ENCODE measurements at regions not wholly inside any gene's neighbourhood (a gene's known extent, or its start where the extent isn't known, plus 50 kb on each side); places are given as distances from the start of the nearest gene placed in this dataset.

DNA sequence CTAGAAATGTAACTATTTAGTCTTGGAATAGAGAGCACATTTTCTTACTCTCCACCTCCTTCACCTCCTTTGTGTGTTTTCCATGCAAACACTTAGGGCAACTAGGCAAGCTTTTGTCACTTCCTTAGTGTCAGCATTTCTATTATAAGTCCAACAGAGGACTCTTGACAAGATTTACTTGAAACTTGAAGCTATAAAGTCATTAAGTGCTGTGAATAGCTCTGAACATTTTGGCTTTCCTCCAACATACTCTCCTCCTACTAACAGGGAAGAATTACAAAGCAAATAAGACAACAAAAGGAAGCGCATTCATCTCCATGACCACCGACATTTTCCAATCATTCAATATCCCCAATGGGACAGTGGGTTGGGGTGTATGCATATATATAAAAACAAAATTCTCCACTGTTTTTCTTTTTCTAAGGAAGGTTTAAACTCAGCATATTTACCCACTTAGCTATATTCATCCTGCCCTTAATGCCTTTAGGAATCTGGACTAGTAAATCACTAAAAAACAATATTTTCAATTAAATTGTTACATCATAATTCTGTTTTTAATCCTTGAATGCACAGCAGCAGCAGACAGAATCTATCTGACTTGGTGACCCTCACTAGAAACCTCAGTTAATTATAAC is 264.6 kb downstream of the SNCA start:
- WGBS (ENCODE audit: insufficient coverage, low coverage, missing lambda C conversion rate), result 9% methylated on average over 2 of the region's 2 CpGs
- CTCF ChIA-PET (ENCODE audit: low intra/inter-chr PET ratio), result no interaction called here
- ATAC-seq, result no peak

More for the DNA sequence above, 264.6 kb downstream of the SNCA start:
- Histone ChIP-seq H3K4me2 (ENCODE audit: insufficient read depth, low read length) (no peak overlapping the region), H3K36me3 (ENCODE audit: control insufficient read depth, insufficient read depth, low read length) (no peaks in the 10 kb centered on the region), H3K27ac (ENCODE audit: extremely low read depth, low read depth, low read length) (no peak overlapping the region), H3K4me3 (no peak overlapping the region), H3K9me1 (ENCODE audit: control insufficient read depth, insufficient read depth, low read length) (no peaks in the 10 kb centered on the region), H2AFZ (ENCODE audit: low read depth, low read length) (no peak overlapping the region), H3K79me2 (ENCODE audit: control insufficient read depth, insufficient read depth, low read length) (no peaks in the 10 kb centered on the region), H3K9ac (ENCODE audit: insufficient read depth in 1 of 2, low read depth in 2 of 2, low read length in 2 of 2) (no peak overlapping the region), H3K9me3 (replicated peaks; ENCODE audit: control insufficient read depth, insufficient read depth, low read depth, low read length) (no peaks in the 10 kb centered on the region; the same call in 1 of the 2 replicates), H3K4me1 (replicated peaks in 1 of 2; ENCODE audit: control insufficient read depth in 2 of 2, insufficient read depth in 2 of 2, low read length in 2 of 2) (no peaks in the 10 kb centered on the region), H4K20me1 (replicated peaks; ENCODE audit: control insufficient read depth, insufficient read depth, low read length) (no peaks in the 10 kb centered on the region), H3K27me3 (ENCODE audit: control insufficient read depth in 2 of 2, insufficient read depth in 2 of 2, low read length in 2 of 2) (no peaks in the 10 kb centered on the region)
- intact Hi-C loops (cut with micrococcal nuclease) (no loop called here), in situ Hi-C loops (cut with MboI) (no loop called here)
- no TSS peak for BruUV-seq (replicated peaks)
- DNase-seq (ENCODE audit: extremely low read depth in 1 of 4, low spot score in 3 of 4), result no peak
- FAIRE-seq, result no peak
- POLR2A ChIA-PET, result no interaction called here
- TF ChIP-seq RUNX1 (IDR thresholded peaks at IDR 0.05; ENCODE audit: low read depth) (no peak), BHLHE40 (IDR thresholded peaks at IDR 0.05; ENCODE audit: low read length) (no peak), ELF4 (CRISPR knock-in tag; IDR thresholded peaks at IDR 0.05) (no peak), HMG20B (CRISPR knock-in tag; IDR thresholded peaks at IDR 0.05) (no peak), ZNF507 (tag; conservative IDR thresholded peaks at IDR 0.05) (no peak), TAL1 (IDR thresholded peaks at IDR 0.05) (no peak), FOXJ2 (tag; IDR thresholded peaks at IDR 0.05) (no peak), MED1 (CRISPR knock-in tag; IDR thresholded peaks at IDR 0.05; ENCODE audit: borderline replicate concordance) (no peak), ZEB2 (IDR thresholded peaks at IDR 0.05) (no peak), KAT2B (IDR thresholded peaks at IDR 0.05; ENCODE audit: low read depth, low read length) (no peak), NUFIP1 (IDR thresholded peaks at IDR 0.05; ENCODE audit: partially characterized antibody) (no peak), CBX8 (IDR thresholded peaks at IDR 0.05; ENCODE audit: borderline replicate concordance, extremely low read depth, low read depth, low read length, poor library complexity, severe bottlenecking) (no peak), NBN (IDR thresholded peaks at IDR 0.05; ENCODE audit: low read depth) (no peak)
- TF ChIP-seq, protein P1, sequence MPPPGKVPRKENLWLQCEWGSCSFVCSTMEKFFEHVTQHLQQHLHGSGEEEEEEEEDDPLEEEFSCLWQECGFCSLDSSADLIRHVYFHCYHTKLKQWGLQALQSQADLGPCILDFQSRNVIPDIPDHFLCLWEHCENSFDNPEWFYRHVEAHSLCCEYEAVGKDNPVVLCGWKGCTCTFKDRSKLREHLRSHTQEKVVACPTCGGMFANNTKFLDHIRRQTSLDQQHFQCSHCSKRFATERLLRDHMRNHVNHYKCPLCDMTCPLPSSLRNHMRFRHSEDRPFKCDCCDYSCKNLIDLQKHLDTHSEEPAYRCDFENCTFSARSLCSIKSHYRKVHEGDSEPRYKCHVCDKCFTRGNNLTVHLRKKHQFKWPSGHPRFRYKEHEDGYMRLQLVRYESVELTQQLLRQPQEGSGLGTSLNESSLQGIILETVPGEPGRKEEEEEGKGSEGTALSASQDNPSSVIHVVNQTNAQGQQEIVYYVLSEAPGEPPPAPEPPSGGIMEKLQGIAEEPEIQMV (tag; conservative IDR thresholded peaks at IDR 0.05; ENCODE audit: low read depth), result no peak
- TF ChIP-seq, protein P2, sequence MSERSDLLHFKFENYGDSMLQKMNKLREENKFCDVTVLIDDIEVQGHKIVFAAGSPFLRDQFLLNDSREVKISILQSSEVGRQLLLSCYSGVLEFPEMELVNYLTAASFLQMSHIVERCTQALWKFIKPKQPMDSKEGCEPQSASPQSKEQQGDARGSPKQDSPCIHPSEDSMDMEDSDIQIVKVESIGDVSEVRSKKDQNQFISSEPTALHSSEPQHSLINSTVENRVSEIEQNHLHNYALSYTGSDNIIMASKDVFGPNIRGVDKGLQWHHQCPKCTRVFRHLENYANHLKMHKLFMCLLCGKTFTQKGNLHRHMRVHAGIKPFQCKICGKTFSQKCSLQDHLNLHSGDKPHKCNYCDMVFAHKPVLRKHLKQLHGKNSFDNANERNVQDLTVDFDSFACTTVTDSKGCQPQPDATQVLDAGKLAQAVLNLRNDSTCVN (CRISPR knock-in tag; IDR thresholded peaks at IDR 0.05), result no peak
